GM12892 (cell line): ENCODE measurements at regions not wholly inside any gene's neighbourhood (a gene's known extent, or its start where the extent isn't known, plus 50 kb on each side); places are given as distances from the start of the nearest gene placed in this dataset.
"Not testable (repeated sequence)": the region's sequence is repeated elsewhere in the genome, so short reads cannot be mapped to it uniquely, and the experiment has no call there.

Experiments
- DNase-seq: peaks from one replicate; pipeline ENCODE4 v3.0.0; 2011; ENCODE audit not compliant: insufficient read length
- FAIRE-seq: peaks from 2 replicates; lab custom pipeline; 2011; peaks lifted over from hg19 to GRCh38; lab: Jason Lieb, UNC
- POLR2A ChIP-seq: IDR thresholded peaks from 2 replicates; pipeline ENCODE4 v1.6.1; 2011; ENCODE audit warnings: low read depth, low read length, control low read depth
- POLR2AphosphoS5 ChIP-seq: IDR thresholded peaks from 2 replicates; pipeline ENCODE4 v1.6.1; 2011; ENCODE audit warnings: low read depth, low read length, control low read depth
- TAF1 ChIP-seq: IDR thresholded peaks from 2 replicates; pipeline ENCODE4 v1.6.1; 2011; ENCODE audit warnings: low read depth, mild to moderate bottlenecking, control low read depth, low read length, borderline replicate concordance

- FAIRE-seq, result no peak
These were observed 1372.7 kb upstream of the CITED2 start for GRCh38 chr6:140747114-140747513.

GRCh38 chr6:140744659-140745320 lies 1370.3 kb upstream of the CITED2 start:
- DNase-seq, result peak; percentile 0
- TF ChIP-seq TAF1, result no peak
- no peak for TF ChIP-seq POLR2A
- no peak for TF ChIP-seq POLR2AphosphoS5
- peak; percentile 78 for FAIRE-seq

More at GRCh38 chr6:140747114-140747513, 1372.7 kb upstream of the CITED2 start:
- no peak for DNase-seq
- TF ChIP-seq TAF1 (no peak), POLR2A (no peak), POLR2AphosphoS5 (no peak)

GRCh38 chr6:140736231-140736630 lies 1361.8 kb upstream of the CITED2 start:
- FAIRE-seq (no peak), DNase-seq (no peak)
- TF ChIP-seq POLR2AphosphoS5 (no peak), TAF1 (no peak)

GRCh38 chr6:140732991-140733390 lies 1358.5 kb upstream of the CITED2 start:
- FAIRE-seq (no peak), DNase-seq (no peak)
- TF ChIP-seq POLR2A (no peak), POLR2AphosphoS5 (no peak), TAF1 (no peak)

GRCh38 chr6:140732155-140732554 lies 1357.7 kb upstream of the CITED2 start:
- no peak for TF ChIP-seq TAF1
- FAIRE-seq (no peak), DNase-seq (no peak)

- DNase-seq, result no peak
- no peak for FAIRE-seq
- no peak for TF ChIP-seq POLR2A
- TF ChIP-seq TAF1, result no peak
- no peak for TF ChIP-seq POLR2AphosphoS5
These were observed 1357.3 kb upstream of the CITED2 start for GRCh38 chr6:140731741-140732140.

- FAIRE-seq, result no peak
- no peak for DNase-seq
These were observed 1355.1 kb upstream of the CITED2 start for GRCh38 chr6:140729521-140729920.

GRCh38 chr6:140718021-140718420 lies 1343.6 kb upstream of the CITED2 start:
- FAIRE-seq, result no peak
- no peak for DNase-seq
- TF ChIP-seq POLR2A (no peak), POLR2AphosphoS5 (no peak), TAF1 (no peak)

More at GRCh38 chr6:140729521-140729920, 1355.1 kb upstream of the CITED2 start:
- no peak for TF ChIP-seq POLR2A
- no peak for TF ChIP-seq TAF1
- no peak for TF ChIP-seq POLR2AphosphoS5

DNA sequence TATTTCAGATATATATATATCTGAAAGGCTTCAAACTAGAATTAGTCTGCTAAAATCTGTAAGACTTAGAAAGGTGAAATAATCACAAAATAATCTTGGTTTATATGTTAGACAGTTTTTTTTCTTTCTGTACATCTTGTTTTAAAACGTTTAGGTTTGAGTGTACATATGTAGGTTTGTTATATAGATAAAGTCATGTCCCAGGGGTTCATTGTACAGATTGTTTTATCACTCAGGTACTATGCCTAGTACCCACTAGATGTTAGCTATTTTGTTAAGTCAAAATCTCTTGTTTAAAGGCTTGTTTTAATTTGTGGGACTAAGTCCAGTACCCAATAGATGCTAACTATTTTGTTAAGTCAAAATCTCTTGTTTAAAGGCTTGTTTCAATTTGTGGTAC lies 1339.0 kb upstream of the CITED2 start:
- no peak for TF ChIP-seq POLR2A
- TF ChIP-seq POLR2AphosphoS5, result no peak
- no peak for TF ChIP-seq TAF1
- DNase-seq (no peak), FAIRE-seq (no peak)

- DNase-seq (no peak), FAIRE-seq (peak; percentile 50)
- TF ChIP-seq POLR2A (no peak), POLR2AphosphoS5 (no peak), TAF1 (no peak)
These were observed 1336.7 kb upstream of the CITED2 start for GRCh38 chr6:140711019-140711613.

DNA sequence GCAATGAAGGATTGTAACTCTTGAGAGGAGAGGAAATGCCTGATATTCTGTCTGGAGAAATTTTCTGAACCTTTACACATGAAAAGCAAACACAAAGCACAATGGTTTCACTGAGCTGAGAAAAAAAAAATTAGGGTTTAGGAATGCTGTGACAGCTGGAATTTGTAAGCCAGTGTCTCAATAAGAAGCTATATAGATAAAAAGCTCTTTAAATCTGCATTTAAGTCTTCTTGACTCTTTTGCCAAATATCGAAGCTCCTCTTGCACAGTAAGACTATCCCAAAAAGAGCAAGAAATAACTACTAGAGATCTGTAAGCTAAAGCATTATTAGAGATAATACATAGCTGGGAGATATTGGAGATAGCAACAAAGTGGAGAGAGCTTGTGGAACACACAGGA lies 1334.0 kb upstream of the CITED2 start:
- DNase-seq, result no peak
- TF ChIP-seq POLR2AphosphoS5 (no peak), TAF1 (no peak), POLR2A (no peak)
- no peak for FAIRE-seq

DNA sequence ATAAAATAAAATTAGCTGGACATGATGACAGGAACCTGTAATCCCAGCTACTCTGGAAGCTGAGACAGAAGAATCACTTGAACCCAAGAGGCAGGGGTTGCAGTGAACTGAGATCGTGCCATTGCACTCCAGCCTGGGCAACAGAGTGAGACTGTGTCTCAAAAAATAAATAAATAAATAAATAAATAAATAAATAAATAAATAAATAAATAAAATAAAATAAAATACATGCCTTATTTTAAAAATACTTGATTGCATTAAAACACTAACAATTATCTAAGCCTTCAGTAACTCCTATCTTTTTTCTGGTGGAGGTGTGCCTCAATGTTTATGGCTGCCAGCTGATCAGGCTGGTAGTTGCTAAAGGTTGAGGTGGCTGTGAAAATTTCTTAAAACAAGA lies 1329.6 kb upstream of the CITED2 start:
- not testable (repeated sequence) for FAIRE-seq, DNase-seq

- DNase-seq, result no peak
- no peak for FAIRE-seq
- TF ChIP-seq TAF1 (no peak), POLR2A (no peak), POLR2AphosphoS5 (no peak)
These were observed 1323.1 kb upstream of the CITED2 start for GRCh38 chr6:140697585-140697984.
